RWPE2 (cell line): ENCODE measurements at regions not wholly inside any gene's neighbourhood (a gene's known extent, or its start where the extent isn't known, plus 50 kb on each side); places are given as distances from the start of the nearest gene placed in this dataset.
A peak's percentile ranks its signal among the peaks of the same experiment; 100 is the strongest.
"Not testable (repeated sequence)": the region's sequence is repeated elsewhere in the genome, so short reads cannot be mapped to it uniquely, and the experiment has no call there.

Experiments
- ATAC-seq: fragments of 200-7000 bp; cut with Tn5 transposase; 3 replicates; pipeline ENCODE4 v1.9.1; 2021; ENCODE audit warnings: low read depth
- DNase-seq: peaks from one replicate; pipeline ENCODE4 v3.0.0-alpha.2; 2020; ENCODE audit warnings: low spot score
- H3K27ac ChIP-seq: fragments of 450-650 bp; 2 replicates; pipeline ENCODE4 v1.5.1; 2017; ENCODE audit warnings: mild to moderate bottlenecking; ENCODE audit not compliant: poor library complexity, severe bottlenecking
- H3K27me3 ChIP-seq: fragments of 250-450 bp; sonication (Bioruptor Pico); 2 replicates; pipeline ENCODE4 v1.5.1; 2021; ENCODE audit warnings: mild to moderate bottlenecking, moderate library complexity; ENCODE audit not compliant: insufficient read depth, poor library complexity, severe bottlenecking
- H3K36me3 ChIP-seq: fragments of 250-450 bp; sonication (Bioruptor Pico); 2 replicates; pipeline ENCODE4 v1.5.1; 2020; ENCODE audit warnings: low read depth, mild to moderate bottlenecking, moderate library complexity
- H3K4me1 ChIP-seq: fragments of 250-450 bp; sonication (Bioruptor Pico); 2 replicates; pipeline ENCODE4 v1.5.1; 2021; ENCODE audit warnings: mild to moderate bottlenecking, moderate library complexity; ENCODE audit not compliant: insufficient read depth, poor library complexity, severe bottlenecking
- H3K4me3 ChIP-seq: fragments of 250-450 bp; sonication (Bioruptor Pico); 2 replicates; pipeline ENCODE4 v1.5.1; 2021; ENCODE audit warnings: mild to moderate bottlenecking, moderate library complexity; ENCODE audit not compliant: severe bottlenecking
- H3K9me3 ChIP-seq: fragments of 250-450 bp; sonication (Bioruptor Pico); 2 replicates; pipeline ENCODE4 v1.5.1; 2021; ENCODE audit warnings: mild to moderate bottlenecking, moderate library complexity; ENCODE audit not compliant: severe bottlenecking
- TF ChIP-seq, protein P1 (sequence below): fragments of 450-650 bp; IDR thresholded peaks from one replicate; pipeline ENCODE4 v1.5.1; 2017; ENCODE audit warnings: mild to moderate bottlenecking, moderate library complexity; ENCODE audit not compliant: poor library complexity, severe bottlenecking

DNA sequence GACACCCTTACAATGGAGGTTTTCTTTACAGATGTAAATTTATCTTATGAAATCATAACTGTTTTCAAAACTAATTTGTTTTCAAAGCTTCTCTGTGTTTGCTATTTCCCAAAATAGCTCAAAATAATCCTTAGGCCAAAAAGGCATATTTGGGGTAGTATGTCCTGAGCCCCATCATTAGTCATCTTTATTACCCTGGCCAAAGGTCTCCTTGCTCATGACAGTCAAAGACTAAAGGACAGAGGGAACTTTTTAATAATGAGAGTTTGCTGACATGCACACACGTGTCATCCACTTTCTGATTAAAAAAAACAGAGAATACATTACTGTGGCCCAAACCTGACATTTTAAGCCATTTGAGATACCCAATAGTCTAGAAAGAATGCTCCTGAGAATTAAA lies 221.9 kb upstream of the DUSP10 start:
- Histone ChIP-seq H3K9me3 (no peaks in the 10 kb centered on the region), H3K4me1 (peaks cover 3% of the 10 kb centered on the region), H3K4me3 (no peak overlapping the region), H3K36me3 (no peaks in the 10 kb centered on the region), H3K27me3 (no peaks in the 10 kb centered on the region), H3K27ac (no peak overlapping the region)
- no peak for ATAC-seq
- TF ChIP-seq, protein P1, sequence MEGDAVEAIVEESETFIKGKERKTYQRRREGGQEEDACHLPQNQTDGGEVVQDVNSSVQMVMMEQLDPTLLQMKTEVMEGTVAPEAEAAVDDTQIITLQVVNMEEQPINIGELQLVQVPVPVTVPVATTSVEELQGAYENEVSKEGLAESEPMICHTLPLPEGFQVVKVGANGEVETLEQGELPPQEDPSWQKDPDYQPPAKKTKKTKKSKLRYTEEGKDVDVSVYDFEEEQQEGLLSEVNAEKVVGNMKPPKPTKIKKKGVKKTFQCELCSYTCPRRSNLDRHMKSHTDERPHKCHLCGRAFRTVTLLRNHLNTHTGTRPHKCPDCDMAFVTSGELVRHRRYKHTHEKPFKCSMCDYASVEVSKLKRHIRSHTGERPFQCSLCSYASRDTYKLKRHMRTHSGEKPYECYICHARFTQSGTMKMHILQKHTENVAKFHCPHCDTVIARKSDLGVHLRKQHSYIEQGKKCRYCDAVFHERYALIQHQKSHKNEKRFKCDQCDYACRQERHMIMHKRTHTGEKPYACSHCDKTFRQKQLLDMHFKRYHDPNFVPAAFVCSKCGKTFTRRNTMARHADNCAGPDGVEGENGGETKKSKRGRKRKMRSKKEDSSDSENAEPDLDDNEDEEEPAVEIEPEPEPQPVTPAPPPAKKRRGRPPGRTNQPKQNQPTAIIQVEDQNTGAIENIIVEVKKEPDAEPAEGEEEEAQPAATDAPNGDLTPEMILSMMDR, result no peak
- DNase-seq, result no peak

DNA sequence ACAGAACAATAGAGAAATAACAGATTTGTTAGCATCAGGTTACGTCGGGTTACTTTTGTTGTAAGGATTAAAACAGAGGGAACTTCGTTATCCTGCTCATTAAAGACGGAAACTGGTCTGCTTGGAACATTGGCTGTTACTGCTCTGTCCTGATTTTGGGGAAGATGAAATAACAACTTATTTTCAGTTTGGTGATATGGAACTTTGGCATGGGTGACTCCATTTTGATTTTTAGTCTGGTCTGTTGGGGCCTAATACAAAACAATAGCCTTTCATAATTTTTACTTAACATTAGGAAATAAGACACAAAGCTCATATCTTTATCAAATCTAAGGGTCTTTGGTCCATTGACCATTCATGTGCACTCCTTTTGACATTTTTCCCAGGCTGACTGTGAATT lies 220.5 kb upstream of the DUSP10 start:
- Histone ChIP-seq H3K27me3 (no peaks in the 10 kb centered on the region), H3K36me3 (no peaks in the 10 kb centered on the region), H3K27ac (no peak overlapping the region), H3K4me1 (peaks cover 3% of the 10 kb centered on the region), H3K4me3 (no peak overlapping the region), H3K9me3 (no peaks in the 10 kb centered on the region)
- DNase-seq (no peak), ATAC-seq (no peak)
- TF ChIP-seq, protein P1, result no peak

DNA sequence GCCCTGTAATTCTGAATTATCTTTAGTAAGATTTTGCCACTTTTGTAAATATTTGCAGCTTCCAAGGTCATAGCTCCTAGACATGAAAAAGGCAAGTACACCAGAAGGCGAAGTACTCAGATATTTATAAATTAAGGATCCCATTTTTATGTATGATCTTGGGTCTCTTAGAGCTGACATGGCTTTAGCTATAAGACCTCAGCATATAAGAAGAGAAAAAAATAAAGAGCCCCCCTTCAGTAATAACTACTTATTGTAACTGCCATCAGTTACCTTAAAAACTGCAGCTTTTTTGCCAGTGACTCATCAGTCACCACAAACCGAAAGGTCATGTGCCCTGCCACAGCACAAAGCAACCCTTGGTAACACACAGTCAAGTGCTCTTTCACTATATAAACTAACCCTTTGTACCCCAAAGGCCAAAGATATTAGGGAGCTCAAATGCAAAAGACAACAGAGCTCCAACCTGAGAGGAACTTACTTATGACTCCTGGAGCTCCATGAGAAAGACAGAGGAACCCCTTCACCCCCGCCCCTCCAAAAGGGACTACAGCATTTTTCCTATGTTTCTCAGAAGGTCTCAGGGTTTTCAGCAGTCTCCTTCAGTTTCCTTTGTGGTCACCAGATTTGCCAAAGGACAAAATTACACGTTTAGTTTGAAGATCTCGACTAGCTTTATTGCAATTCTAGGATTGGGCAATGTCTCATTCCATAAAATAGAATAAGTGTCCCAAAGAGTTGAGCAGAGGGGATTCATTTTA lies 219.8 kb upstream of the DUSP10 start:
- Histone ChIP-seq H3K36me3 (no peaks in the 10 kb centered on the region), H3K4me1 (peaks cover 3% of the 10 kb centered on the region), H3K9me3 (no peaks in the 10 kb centered on the region), H3K4me3 (no peak overlapping the region), H3K27ac (no peak overlapping the region), H3K27me3 (no peaks in the 10 kb centered on the region)
- no peak for DNase-seq
- TF ChIP-seq, protein P1, result no peak
- ATAC-seq, result peak; percentile 58

DNA sequence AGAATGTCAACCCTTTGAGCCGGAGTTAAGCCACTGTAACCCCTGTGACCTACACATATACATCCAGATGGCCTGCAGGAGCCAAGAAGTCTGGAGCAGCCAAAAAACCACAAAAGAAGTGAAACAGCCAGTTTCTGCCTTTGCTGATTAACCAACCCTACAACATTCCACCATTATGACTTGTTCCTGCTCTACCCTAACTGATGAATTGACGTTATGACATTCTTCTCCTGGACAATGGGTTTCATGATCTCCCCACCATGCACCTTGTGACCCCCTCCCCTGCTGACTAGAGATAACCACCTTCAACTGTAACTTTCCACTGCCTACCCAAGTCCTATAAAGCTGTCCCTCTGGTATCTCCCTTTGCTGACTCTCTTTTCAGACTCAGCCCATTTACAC lies 216.3 kb upstream of the DUSP10 start:
- not testable (repeated sequence) for H3K27ac ChIP-seq, H3K36me3 ChIP-seq, H3K4me3 ChIP-seq, DNase-seq, H3K27me3 ChIP-seq, H3K4me1 ChIP-seq, ATAC-seq, H3K9me3 ChIP-seq

DNA sequence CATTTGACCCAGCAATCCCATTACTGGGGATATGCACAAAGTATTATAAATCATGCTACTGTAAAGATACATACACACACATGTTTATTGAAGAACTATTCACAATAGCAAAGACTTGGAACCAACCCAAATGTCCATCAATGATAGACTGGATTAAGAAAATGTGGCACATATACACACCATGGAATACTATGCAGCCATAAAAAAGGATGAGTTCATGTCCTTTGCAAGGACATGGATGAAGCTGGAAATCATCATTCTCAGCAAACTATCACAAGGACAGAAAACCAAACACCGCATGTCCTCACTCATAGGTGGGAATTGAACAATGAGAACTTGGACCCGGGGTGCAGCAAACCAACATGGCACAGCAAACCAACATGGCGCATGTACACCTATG lies 215.5 kb upstream of the DUSP10 start:
- H3K27me3 ChIP-seq, H3K4me1 ChIP-seq: not testable (repeated sequence)

DNA sequence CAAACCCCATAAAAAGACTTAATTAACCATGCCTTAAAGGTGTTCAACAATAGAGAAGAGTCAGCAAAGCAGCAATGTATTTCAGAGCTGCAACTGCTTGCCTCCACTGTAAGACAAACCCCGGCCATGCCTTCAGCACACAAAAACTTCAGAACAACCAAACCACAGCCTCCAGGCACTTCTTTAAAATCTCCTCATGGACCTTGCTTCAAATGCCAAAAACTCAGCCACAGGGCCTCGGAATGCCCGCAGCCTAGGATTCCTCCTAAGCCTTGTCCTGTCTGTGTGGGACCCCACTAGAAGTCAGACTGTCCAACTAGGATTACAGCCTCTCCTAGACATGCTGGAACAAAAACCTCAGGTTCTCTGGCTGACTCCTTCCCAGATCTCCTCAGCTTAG lies 208.1 kb upstream of the DUSP10 start:
- H3K27me3 ChIP-seq, result no peaks in the 10 kb centered on the region
- no peak overlapping the region for H3K4me3 ChIP-seq
- H3K27ac ChIP-seq, result no peak overlapping the region
- DNase-seq, result no peak
- TF ChIP-seq, protein P1, result no peak
- H3K9me3 ChIP-seq, result no peaks in the 10 kb centered on the region
- H3K36me3 ChIP-seq, result no peaks in the 10 kb centered on the region
- no peak for ATAC-seq
- no peaks in the 10 kb centered on the region for H3K4me1 ChIP-seq

More for the DNA sequence above, 215.5 kb upstream of the DUSP10 start:
- ATAC-seq, H3K9me3 ChIP-seq, H3K27ac ChIP-seq, DNase-seq, H3K4me3 ChIP-seq, H3K36me3 ChIP-seq: not testable (repeated sequence)
